ENCODE measurements at regions not wholly inside any gene's neighbourhood (a gene's known extent, or its start where the extent isn't known, plus 50 kb on each side); places are given as distances from the start of the nearest gene placed in this dataset.

DNA sequence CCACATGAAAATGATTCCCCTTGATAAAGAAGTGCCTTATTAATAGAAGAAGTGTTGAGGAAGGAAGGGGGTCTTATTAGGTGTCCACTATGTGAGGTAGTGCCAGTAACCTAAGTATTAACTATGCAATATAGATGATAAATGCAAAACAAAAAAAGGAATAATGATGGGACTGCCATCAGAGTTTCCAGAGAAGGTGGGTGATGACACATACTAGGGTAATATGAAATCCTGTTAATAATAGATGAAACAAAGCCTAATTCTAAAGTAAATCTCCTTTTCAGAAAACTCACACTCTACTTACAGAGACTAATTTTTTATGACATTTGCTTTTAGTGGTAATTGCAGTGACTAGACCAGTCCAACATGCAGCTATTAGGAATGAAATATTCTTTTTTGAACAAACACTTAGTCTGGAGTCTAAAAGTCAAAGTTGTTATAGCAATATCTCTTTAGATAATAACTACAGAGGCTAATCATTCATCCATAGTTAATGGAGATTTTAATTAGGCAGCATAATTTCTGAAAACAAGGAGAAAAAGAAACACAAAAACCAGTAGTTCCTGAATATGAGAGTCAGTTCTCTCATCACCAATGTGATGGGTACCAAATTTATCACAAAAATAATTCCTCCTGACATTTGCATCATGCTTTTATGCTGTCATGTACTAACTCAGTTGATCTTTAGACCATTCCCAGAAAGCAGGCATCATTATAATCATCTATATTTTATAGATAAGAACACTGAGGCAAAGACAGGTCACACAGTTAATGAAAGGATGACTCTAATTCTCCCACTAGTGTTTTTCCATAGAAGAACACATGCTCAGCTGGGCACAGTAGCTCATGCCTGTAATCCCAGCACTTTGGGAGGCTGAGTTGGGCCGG lies 208.8 kb upstream of the ARG1 start:
- TF ChIP-seq HOXA7 (CRISPR knock-in tag; IDR thresholded peaks at IDR 0.05) = no peak
- TF ChIP-seq, protein P1, sequence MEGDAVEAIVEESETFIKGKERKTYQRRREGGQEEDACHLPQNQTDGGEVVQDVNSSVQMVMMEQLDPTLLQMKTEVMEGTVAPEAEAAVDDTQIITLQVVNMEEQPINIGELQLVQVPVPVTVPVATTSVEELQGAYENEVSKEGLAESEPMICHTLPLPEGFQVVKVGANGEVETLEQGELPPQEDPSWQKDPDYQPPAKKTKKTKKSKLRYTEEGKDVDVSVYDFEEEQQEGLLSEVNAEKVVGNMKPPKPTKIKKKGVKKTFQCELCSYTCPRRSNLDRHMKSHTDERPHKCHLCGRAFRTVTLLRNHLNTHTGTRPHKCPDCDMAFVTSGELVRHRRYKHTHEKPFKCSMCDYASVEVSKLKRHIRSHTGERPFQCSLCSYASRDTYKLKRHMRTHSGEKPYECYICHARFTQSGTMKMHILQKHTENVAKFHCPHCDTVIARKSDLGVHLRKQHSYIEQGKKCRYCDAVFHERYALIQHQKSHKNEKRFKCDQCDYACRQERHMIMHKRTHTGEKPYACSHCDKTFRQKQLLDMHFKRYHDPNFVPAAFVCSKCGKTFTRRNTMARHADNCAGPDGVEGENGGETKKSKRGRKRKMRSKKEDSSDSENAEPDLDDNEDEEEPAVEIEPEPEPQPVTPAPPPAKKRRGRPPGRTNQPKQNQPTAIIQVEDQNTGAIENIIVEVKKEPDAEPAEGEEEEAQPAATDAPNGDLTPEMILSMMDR (IDR thresholded peaks at IDR 0.05) = no peak
- TF ChIP-seq, protein P2, sequence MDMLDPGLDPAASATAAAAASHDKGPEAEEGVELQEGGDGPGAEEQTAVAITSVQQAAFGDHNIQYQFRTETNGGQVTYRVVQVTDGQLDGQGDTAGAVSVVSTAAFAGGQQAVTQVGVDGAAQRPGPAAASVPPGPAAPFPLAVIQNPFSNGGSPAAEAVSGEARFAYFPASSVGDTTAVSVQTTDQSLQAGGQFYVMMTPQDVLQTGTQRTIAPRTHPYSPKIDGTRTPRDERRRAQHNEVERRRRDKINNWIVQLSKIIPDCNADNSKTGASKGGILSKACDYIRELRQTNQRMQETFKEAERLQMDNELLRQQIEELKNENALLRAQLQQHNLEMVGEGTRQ (IDR thresholded peaks at IDR 0.05) = no peak
- TF ChIP-seq NR3C1 (IDR thresholded peaks at IDR 0.05) = no peak
- no peak for TF ChIP-seq ZSCAN20 (CRISPR knock-in tag; IDR thresholded peaks at IDR 0.05)
- no peak for TF ChIP-seq KDM1A (IDR thresholded peaks at IDR 0.05; ENCODE audit: low read depth)
- no peak for TF ChIP-seq JUN (IDR thresholded peaks at IDR 0.05)
- TF ChIP-seq MAZ (IDR thresholded peaks at IDR 0.05; ENCODE audit: borderline replicate concordance, low read depth, low read length) = no peak
- no peak for TF ChIP-seq POLR2A (IDR thresholded peaks at IDR 0.05; ENCODE audit: low read length)
- TF ChIP-seq PHF8 (IDR thresholded peaks at IDR 0.05; ENCODE audit: borderline replicate concordance, low read depth) = no peak
- TF ChIP-seq, protein P3, sequence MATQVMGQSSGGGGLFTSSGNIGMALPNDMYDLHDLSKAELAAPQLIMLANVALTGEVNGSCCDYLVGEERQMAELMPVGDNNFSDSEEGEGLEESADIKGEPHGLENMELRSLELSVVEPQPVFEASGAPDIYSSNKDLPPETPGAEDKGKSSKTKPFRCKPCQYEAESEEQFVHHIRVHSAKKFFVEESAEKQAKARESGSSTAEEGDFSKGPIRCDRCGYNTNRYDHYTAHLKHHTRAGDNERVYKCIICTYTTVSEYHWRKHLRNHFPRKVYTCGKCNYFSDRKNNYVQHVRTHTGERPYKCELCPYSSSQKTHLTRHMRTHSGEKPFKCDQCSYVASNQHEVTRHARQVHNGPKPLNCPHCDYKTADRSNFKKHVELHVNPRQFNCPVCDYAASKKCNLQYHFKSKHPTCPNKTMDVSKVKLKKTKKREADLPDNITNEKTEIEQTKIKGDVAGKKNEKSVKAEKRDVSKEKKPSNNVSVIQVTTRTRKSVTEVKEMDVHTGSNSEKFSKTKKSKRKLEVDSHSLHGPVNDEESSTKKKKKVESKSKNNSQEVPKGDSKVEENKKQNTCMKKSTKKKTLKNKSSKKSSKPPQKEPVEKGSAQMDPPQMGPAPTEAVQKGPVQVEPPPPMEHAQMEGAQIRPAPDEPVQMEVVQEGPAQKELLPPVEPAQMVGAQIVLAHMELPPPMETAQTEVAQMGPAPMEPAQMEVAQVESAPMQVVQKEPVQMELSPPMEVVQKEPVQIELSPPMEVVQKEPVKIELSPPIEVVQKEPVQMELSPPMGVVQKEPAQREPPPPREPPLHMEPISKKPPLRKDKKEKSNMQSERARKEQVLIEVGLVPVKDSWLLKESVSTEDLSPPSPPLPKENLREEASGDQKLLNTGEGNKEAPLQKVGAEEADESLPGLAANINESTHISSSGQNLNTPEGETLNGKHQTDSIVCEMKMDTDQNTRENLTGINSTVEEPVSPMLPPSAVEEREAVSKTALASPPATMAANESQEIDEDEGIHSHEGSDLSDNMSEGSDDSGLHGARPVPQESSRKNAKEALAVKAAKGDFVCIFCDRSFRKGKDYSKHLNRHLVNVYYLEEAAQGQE (IDR thresholded peaks at IDR 0.05) = no peak
- TF ChIP-seq TP53 (CRISPR knock-in tag; IDR thresholded peaks at IDR 0.05) = no peak

Data from A549 (cell line).